Left forelimb (tissue), 1 donor: ENCODE measurements at regions not wholly inside any gene's neighbourhood (a gene's known extent, or its start where the extent isn't known, plus 50 kb on each side); places are given as distances from the start of the nearest gene placed in this dataset.
"Not testable (repeated sequence)": the region's sequence is repeated elsewhere in the genome, so short reads cannot be mapped to it uniquely, and the experiment has no call there.

Experiments used
- DNase-seq: peaks from one replicate; pipeline ENCODE4 v3.0.0-alpha.2; 2018; ENCODE audit warnings: low spot score

GRCh38 chr21:10428981-10429534 is 92.3 kb upstream of the TPTE start:
- DNase-seq: not testable (repeated sequence)

GRCh38 chr21:10430005-10430404 is 91.4 kb upstream of the TPTE start:
- peak; percentile 65 for DNase-seq

- peak; percentile 69 for DNase-seq
Observed at GRCh38 chr21:10431995-10432394, 89.4 kb upstream of the TPTE start.

GRCh38 chr21:10432456-10432855 is 88.9 kb upstream of the TPTE start:
- DNase-seq: not testable (repeated sequence)

- not testable (repeated sequence) for DNase-seq
Observed at GRCh38 chr21:10437977-10438376, 83.4 kb upstream of the TPTE start.

GRCh38 chr21:10440639-10441038 is 80.7 kb upstream of the TPTE start:
- DNase-seq: not testable (repeated sequence)

- not testable (repeated sequence) for DNase-seq
Observed at GRCh38 chr21:10442018-10442417, 79.4 kb upstream of the TPTE start.

- not testable (repeated sequence) for DNase-seq
Observed at GRCh38 chr21:10445685-10446084, 75.7 kb upstream of the TPTE start.

GRCh38 chr21:10449451-10449850 is 71.9 kb upstream of the TPTE start:
- not testable (repeated sequence) for DNase-seq

GRCh38 chr21:10451274-10451673 is 70.1 kb upstream of the TPTE start:
- not testable (repeated sequence) for DNase-seq

- DNase-seq: not testable (repeated sequence)
Observed at GRCh38 chr21:10457765-10458164, 63.6 kb upstream of the TPTE start.

- DNase-seq: not testable (repeated sequence)
Observed at GRCh38 chr21:10460957-10461356, 60.4 kb upstream of the TPTE start.

- not testable (repeated sequence) for DNase-seq
Observed at GRCh38 chr21:10461445-10461844, 59.9 kb upstream of the TPTE start.

- no peak for DNase-seq
Observed at GRCh38 chr21:10463156-10463555, 58.2 kb upstream of the TPTE start.

GRCh38 chr21:10464975-10465374 is 56.4 kb upstream of the TPTE start:
- no peak for DNase-seq

- peak; percentile 68 for DNase-seq
Observed at GRCh38 chr21:10465524-10466110, 55.8 kb upstream of the TPTE start.

- DNase-seq: no peak
Observed at GRCh38 chr21:10466200-10466599, 55.2 kb upstream of the TPTE start.
